HG02763 (cell line): ENCODE measurements at regions not wholly inside any gene's neighbourhood (a gene's known extent, or its start where the extent isn't known, plus 50 kb on each side); places are given as distances from the start of the nearest gene placed in this dataset.

Source experiments
- ATAC-seq: cut with Tn5 transposase; IDR thresholded peaks from one replicate; pipeline ENCODE4 v1.9.1; 2021; ENCODE audit warnings: mild to moderate bottlenecking, moderate library complexity; ENCODE audit not compliant: unreplicated experiment

- ATAC-seq, result no peak
Measured at GRCh38 chrX:42624524-42624923, 153.4 kb downstream of the PPP1R2C start.

GRCh38 chrX:42619068-42619467 lies 158.9 kb downstream of the PPP1R2C start:
- ATAC-seq, result no peak

- no peak for ATAC-seq
Measured at GRCh38 chrX:42616981-42617380, 161.0 kb downstream of the PPP1R2C start.

- ATAC-seq, result no peak
Measured at GRCh38 chrX:42615161-42615563, 162.8 kb downstream of the PPP1R2C start.

GRCh38 chrX:42606591-42606990 lies 171.4 kb downstream of the PPP1R2C start:
- ATAC-seq, result no peak

- ATAC-seq, result no peak
Measured at GRCh38 chrX:42604302-42604701, 173.7 kb downstream of the PPP1R2C start.

GRCh38 chrX:42603016-42603415 lies 174.9 kb downstream of the PPP1R2C start:
- ATAC-seq, result no peak

GRCh38 chrX:42602566-42602965 lies 175.4 kb downstream of the PPP1R2C start:
- ATAC-seq, result no peak

GRCh38 chrX:42602136-42602535 lies 175.8 kb downstream of the PPP1R2C start:
- no peak for ATAC-seq

GRCh38 chrX:42597481-42597880 lies 180.5 kb downstream of the PPP1R2C start:
- no peak for ATAC-seq

- no peak for ATAC-seq
Measured at GRCh38 chrX:42585842-42586621, 191.9 kb downstream of the PPP1R2C start.

- ATAC-seq, result no peak
Measured at GRCh38 chrX:42577936-42578470, 200.0 kb downstream of the PPP1R2C start.

GRCh38 chrX:42567268-42567667 lies 210.7 kb downstream of the PPP1R2C start:
- no peak for ATAC-seq

GRCh38 chrX:42565739-42566138 lies 212.2 kb downstream of the PPP1R2C start:
- no peak for ATAC-seq

- ATAC-seq, result no peak
Measured at GRCh38 chrX:42546800-42547199, 231.2 kb downstream of the PPP1R2C start.

- ATAC-seq, result no peak
Measured at GRCh38 chrX:42544883-42545282, 233.1 kb downstream of the PPP1R2C start.

GRCh38 chrX:42541554-42541953 lies 236.4 kb downstream of the PPP1R2C start:
- no peak for ATAC-seq

GRCh38 chrX:42540146-42540545 lies 237.8 kb downstream of the PPP1R2C start:
- ATAC-seq, result no peak

- ATAC-seq, result no peak
Measured at GRCh38 chrX:42538405-42538804, 239.6 kb downstream of the PPP1R2C start.

GRCh38 chrX:42536286-42536685 lies 241.7 kb downstream of the PPP1R2C start:
- ATAC-seq, result no peak

GRCh38 chrX:42535233-42535632 lies 242.7 kb downstream of the PPP1R2C start:
- no peak for ATAC-seq

- ATAC-seq, result no peak
Measured at GRCh38 chrX:42533761-42534160, 244.2 kb downstream of the PPP1R2C start.

- no peak for ATAC-seq
Measured at GRCh38 chrX:42531441-42531840, 246.5 kb downstream of the PPP1R2C start.
